Transverse colon (tissue), 4 donors: ENCODE measurements at regions not wholly inside any gene's neighbourhood (a gene's known extent, or its start where the extent isn't known, plus 50 kb on each side); places are given as distances from the start of the nearest gene placed in this dataset.
"Not testable (repeated sequence)": the region's sequence is repeated elsewhere in the genome, so short reads cannot be mapped to it uniquely, and the experiment has no call there.

Experiments
- DNase-seq: peaks from one replicate; pipeline ENCODE4 v3.0.0-alpha.2; 2019
- H3K27ac ChIP-seq, 4 donors: fragments of 200-600 bp; sonication (generic); 2 replicates each; pipeline ENCODE4 v1.5.1; 2016 to 2018; ENCODE audit warnings: inconsistent platforms in 4 of 4
- H3K27me3 ChIP-seq: fragments of 200-600 bp; sonication (generic); 2 replicates; pipeline ENCODE4 v1.5.1; 2017; ENCODE audit warnings: inconsistent platforms
- H3K36me3 ChIP-seq, 4 donors: fragments of 200-600 bp; sonication (generic); 2 replicates each; pipeline ENCODE4 v1.5.1; 2017 to 2019; ENCODE audit warnings: inconsistent platforms in 4 of 4
- H3K4me1 ChIP-seq, 4 donors: fragments of 200-600 bp; sonication (generic); 2 replicates each; pipeline ENCODE4 v1.5.1; 2017 to 2020; ENCODE audit warnings: inconsistent platforms in 4 of 4
- H3K4me3 ChIP-seq, 4 donors: fragments of 200-600 bp; sonication (generic); 1 replicate in 1 of 4; 2 replicates in 3 of 4; pipeline versions ENCODE4 v1.5.1 to v1.6.1; 2017 to 2019; ENCODE audit warnings: inconsistent platforms in 4 of 4
- H3K9me3 ChIP-seq, 2 donors: fragments of 200-600 bp; sonication (generic); 2 replicates each; pipeline ENCODE4 v1.5.1; 2017 to 2019; ENCODE audit warnings: inconsistent platforms in 2 of 2
- CTCF ChIP-seq, 5 experiments: fragments of 200-600 bp in 3 of 5; fragments of 450-650 bp in 2 of 5; sonication (generic) in 3 of 5; IDR thresholded peaks; 1 replicate in 2 of 5; 2 replicates in 3 of 5; pipeline ENCODE4 v1.5.1; 2016 to 2017; ENCODE audit warnings: antibody characterized with exemption in 5 of 5, inconsistent platforms in 3 of 5, mild to moderate bottlenecking in 2 of 5, moderate library complexity in 1 of 5
- EP300 ChIP-seq: sonication (generic); formaldehyde crosslinking; IDR thresholded peaks from one replicate; pipeline ENCODE4 v1.6.1; 2017; ENCODE audit warnings: antibody characterized with exemption, low read depth
- POLR2A ChIP-seq: fragments of 450-650 bp; IDR thresholded peaks from one replicate; pipeline ENCODE4 v1.6.1; 2016; ENCODE audit warnings: antibody characterized with exemption, mild to moderate bottlenecking, moderate library complexity
- POLR2AphosphoS5 ChIP-seq, 3 donors: sonication (generic); formaldehyde crosslinking; IDR thresholded peaks; one replicate each; pipeline ENCODE4 v1.6.1; 2016; ENCODE audit warnings: antibody characterized with exemption in 3 of 3
- WGBS, 2 donors: methylation state at CpG; one replicate each; pipeline ENCODE4 v1.1.5; 2018; ENCODE audit warnings: low coverage in 1 of 2; 5-methylcytosine and 5-hydroxymethylcytosine counted together
- in situ Hi-C, 4 donors: fragments of 200-750 bp; cut with MboI; loops; one replicate each; pipeline versions ENCODE4 v1.15.0 to v1.15.1; 2017; ENCODE audit warnings: low sequenced_read_pairs in 3 of 4, low pct_ligation_motif_present in 1 of 4, low pct_unique_long_range_greater_than_20kb in 1 of 4
- intact Hi-C: fragments of 100-400 bp; cut with DNase I; formaldehyde crosslinking; loops from one replicate; pipeline ENCODE4 v1.15.1; 2023; ENCODE audit warnings: low total_unique reads

- no peaks in the 10 kb centered on the region for H3K36me3 ChIP-seq
- H3K4me3 ChIP-seq = no peak overlapping the region
- H3K27me3 ChIP-seq = no peaks in the 10 kb centered on the region
- WGBS, 2 donors = 70 to 96% methylated on average over 1 of the region's 1 CpG
- intact Hi-C loops (no loop called here), in situ Hi-C loops (no loop called here)
- no peak for DNase-seq
- no peaks in the 10 kb centered on the region for H3K4me1 ChIP-seq
- no peaks in the 10 kb centered on the region for H3K9me3 ChIP-seq
- H3K27ac ChIP-seq = no peak overlapping the region
- no peak for TF ChIP-seq CTCF (IDR thresholded peaks at IDR 0.05)
- TF ChIP-seq POLR2A = no peak
- TF ChIP-seq EP300 = no peak
- no peak for TF ChIP-seq POLR2AphosphoS5 (IDR thresholded peaks at IDR 0.05)
These were observed 75.2 kb upstream of the GPR6 start for GRCh38 chr6:109902870-109903269.

GRCh38 chr6:109910571-109910970 is 67.5 kb upstream of the GPR6 start:
- H3K4me3 ChIP-seq = no peak overlapping the region
- no peaks in the 10 kb centered on the region for H3K27me3 ChIP-seq
- H3K27ac ChIP-seq = no peak overlapping the region
- no peak for DNase-seq
- intact Hi-C loops = no loop called here
- H3K4me1 ChIP-seq = no peaks in the 10 kb centered on the region
- no peaks in the 10 kb centered on the region for H3K36me3 ChIP-seq
- in situ Hi-C loops = no loop called here
- no peaks in the 10 kb centered on the region for H3K9me3 ChIP-seq
- TF ChIP-seq EP300 = no peak
- no peak for TF ChIP-seq POLR2AphosphoS5 (IDR thresholded peaks at IDR 0.05)
- TF ChIP-seq POLR2A = no peak
- TF ChIP-seq CTCF (IDR thresholded peaks at IDR 0.05) = no peak
- 56 to 88% methylated on average over 1 of the region's 1 CpG for WGBS, 2 donors

GRCh38 chr6:109912118-109912517 is 66.0 kb upstream of the GPR6 start:
- Histone ChIP-seq H3K27ac (no peak overlapping the region), H3K4me1 (no peaks in the 10 kb centered on the region), H3K36me3 (no peaks in the 10 kb centered on the region), H3K4me3 (no peak overlapping the region), H3K9me3 (no peaks in the 10 kb centered on the region), H3K27me3 (no peaks in the 10 kb centered on the region)
- intact Hi-C loops = no loop called here
- DNase-seq = no peak
- TF ChIP-seq EP300 (no peak), CTCF (IDR thresholded peaks at IDR 0.05) (no peak), POLR2A (no peak), POLR2AphosphoS5 (IDR thresholded peaks at IDR 0.05) (no peak)
- in situ Hi-C loops = no loop called here
- WGBS, 2 donors = 64 to 100% methylated on average over 2 to 3 of the region's 3 CpGs

GRCh38 chr6:109912952-109913351 is 65.2 kb upstream of the GPR6 start:
- Histone ChIP-seq H3K9me3 (no peaks in the 10 kb centered on the region), H3K27ac (no peak overlapping the region), H3K4me1 (no peaks in the 10 kb centered on the region), H3K4me3 (no peak overlapping the region), H3K27me3 (no peaks in the 10 kb centered on the region), H3K36me3 (no peaks in the 10 kb centered on the region)
- intact Hi-C loops (no loop called here), in situ Hi-C loops (no loop called here)
- TF ChIP-seq EP300 = no peak
- TF ChIP-seq CTCF (IDR thresholded peaks at IDR 0.05) = no peak
- TF ChIP-seq POLR2A = no peak
- no peak for TF ChIP-seq POLR2AphosphoS5 (IDR thresholded peaks at IDR 0.05)
- no peak for DNase-seq
- WGBS, 2 donors = 93 to 96% methylated on average over 2 to 3 of the region's 3 CpGs

GRCh38 chr6:109915748-109916147 is 62.4 kb upstream of the GPR6 start:
- in situ Hi-C loops, H3K36me3 ChIP-seq, DNase-seq, H3K9me3 ChIP-seq, H3K4me1 ChIP-seq, intact Hi-C loops, H3K4me3 ChIP-seq, H3K27ac ChIP-seq, H3K27me3 ChIP-seq: not testable (repeated sequence)
- WGBS, 2 donors = 67 to 100% methylated on average over 1 of the region's 1 CpG
